ENCODE measurements at regions not wholly inside any gene's neighbourhood (a gene's known extent, or its start where the extent isn't known, plus 50 kb on each side); places are given as distances from the start of the nearest gene placed in this dataset.

DNA sequence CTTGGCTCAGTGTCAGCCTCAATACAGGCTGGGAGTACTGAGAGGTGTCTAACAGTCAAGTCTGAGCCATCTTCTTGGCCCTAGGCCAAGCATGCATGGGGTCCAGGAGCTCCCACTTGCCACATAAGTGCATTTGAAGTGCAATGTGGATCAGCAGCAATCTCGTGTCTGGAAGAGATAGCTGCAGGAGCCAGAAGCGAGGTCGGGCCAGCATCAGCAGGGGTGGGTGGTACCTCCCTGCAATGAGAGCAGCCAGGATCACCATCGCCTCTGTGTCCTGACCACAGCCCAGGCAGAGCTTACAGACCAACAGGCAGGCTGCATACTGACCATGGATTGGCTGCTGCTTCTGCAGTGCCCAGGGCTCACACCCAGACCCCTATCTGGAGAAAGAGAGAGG lies 83.0 kb upstream of the CXCL12 start:
- no peak overlapping the region for H3K27ac ChIP-seq
- no peaks in the 10 kb centered on the region for H3K9me3 ChIP-seq
- TF ChIP-seq POLR2A (IDR thresholded peaks at IDR 0.05): no peak
- TF ChIP-seq, protein P1, sequence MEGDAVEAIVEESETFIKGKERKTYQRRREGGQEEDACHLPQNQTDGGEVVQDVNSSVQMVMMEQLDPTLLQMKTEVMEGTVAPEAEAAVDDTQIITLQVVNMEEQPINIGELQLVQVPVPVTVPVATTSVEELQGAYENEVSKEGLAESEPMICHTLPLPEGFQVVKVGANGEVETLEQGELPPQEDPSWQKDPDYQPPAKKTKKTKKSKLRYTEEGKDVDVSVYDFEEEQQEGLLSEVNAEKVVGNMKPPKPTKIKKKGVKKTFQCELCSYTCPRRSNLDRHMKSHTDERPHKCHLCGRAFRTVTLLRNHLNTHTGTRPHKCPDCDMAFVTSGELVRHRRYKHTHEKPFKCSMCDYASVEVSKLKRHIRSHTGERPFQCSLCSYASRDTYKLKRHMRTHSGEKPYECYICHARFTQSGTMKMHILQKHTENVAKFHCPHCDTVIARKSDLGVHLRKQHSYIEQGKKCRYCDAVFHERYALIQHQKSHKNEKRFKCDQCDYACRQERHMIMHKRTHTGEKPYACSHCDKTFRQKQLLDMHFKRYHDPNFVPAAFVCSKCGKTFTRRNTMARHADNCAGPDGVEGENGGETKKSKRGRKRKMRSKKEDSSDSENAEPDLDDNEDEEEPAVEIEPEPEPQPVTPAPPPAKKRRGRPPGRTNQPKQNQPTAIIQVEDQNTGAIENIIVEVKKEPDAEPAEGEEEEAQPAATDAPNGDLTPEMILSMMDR (IDR thresholded peaks at IDR 0.05): no peak
- peaks cover 0 to 3% of the 10 kb centered on the region in 2 donors for H3K4me1 ChIP-seq
- intact Hi-C loops (cut with DNase I): no loop called here
- 20 to 63% methylated on average over 1 to 4 of the region's 4 CpGs for WGBS, 2 donors
- no peak overlapping the region for H3K4me3 ChIP-seq (replicated peaks in 1 of 3)
- no peaks in the 10 kb centered on the region for H3K36me3 ChIP-seq
- DNase-seq: no peak
- no peaks in the 10 kb centered on the region for H3K27me3 ChIP-seq

DNA sequence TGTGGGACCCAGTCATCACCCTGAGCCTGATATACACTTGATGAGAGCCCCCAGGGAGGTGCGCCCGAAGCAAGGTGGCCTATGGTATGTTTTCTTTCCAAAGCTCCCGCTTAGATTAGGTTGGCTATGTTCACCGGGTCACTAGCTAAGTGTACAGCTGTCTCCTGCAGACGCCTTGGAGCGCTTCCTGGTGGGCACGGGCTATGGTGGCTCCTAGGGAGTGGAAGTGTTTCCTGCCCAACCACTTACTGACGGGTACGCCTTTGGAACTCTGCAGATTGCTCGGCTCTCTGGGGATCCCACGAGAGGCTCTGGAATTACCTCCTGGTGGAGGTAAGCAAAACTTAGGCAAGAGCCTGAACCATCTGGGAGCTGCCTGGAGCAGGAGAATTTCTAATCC lies 83.6 kb upstream of the CXCL12 start:
- H3K27ac ChIP-seq: no peak overlapping the region
- TF ChIP-seq, protein P1 (IDR thresholded peaks at IDR 0.05): no peak
- no peak for TF ChIP-seq POLR2A (IDR thresholded peaks at IDR 0.05)
- intact Hi-C loops (cut with DNase I): no loop called here
- H3K9me3 ChIP-seq: no peaks in the 10 kb centered on the region
- H3K4me1 ChIP-seq: peaks cover 0 to 3% of the 10 kb centered on the region in 2 donors
- no peaks in the 10 kb centered on the region for H3K27me3 ChIP-seq
- WGBS, 2 donors: 67 to 91% methylated on average over 9 to 11 of the region's 11 CpGs
- no peaks in the 10 kb centered on the region for H3K36me3 ChIP-seq
- DNase-seq: no peak
- no peak overlapping the region for H3K4me3 ChIP-seq (replicated peaks in 1 of 3)

DNA sequence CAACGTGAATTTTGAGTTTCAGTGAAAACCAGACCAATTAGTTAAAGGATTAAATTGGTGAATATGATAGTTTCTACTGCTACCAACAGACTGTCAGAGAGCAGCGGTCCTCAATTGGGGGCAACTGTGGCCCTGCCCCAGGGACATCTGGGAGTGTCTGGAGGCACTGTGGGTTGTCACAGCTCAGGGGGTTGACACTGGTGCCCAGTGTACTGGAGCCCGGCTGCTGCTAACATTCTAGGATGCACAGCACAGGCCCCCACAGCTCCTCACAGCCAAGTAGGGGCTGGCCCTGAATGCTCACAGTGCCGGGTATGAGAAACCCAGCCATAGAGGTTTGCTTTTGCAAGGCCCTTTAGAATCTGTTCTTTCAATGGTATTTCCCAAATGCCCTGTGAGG lies 84.1 kb upstream of the CXCL12 start:
- Histone ChIP-seq H3K4me1 (peaks cover 0 to 3% of the 10 kb centered on the region in 2 donors), H3K36me3 (no peaks in the 10 kb centered on the region), H3K27ac (no peak overlapping the region), H3K4me3 (replicated peaks in 1 of 3) (no peak overlapping the region), H3K9me3 (no peaks in the 10 kb centered on the region), H3K27me3 (no peaks in the 10 kb centered on the region)
- intact Hi-C loops (cut with DNase I): no loop called here
- WGBS, 2 donors: 81 to 99% methylated on average over 3 to 4 of the region's 4 CpGs
- no peak for TF ChIP-seq POLR2A (IDR thresholded peaks at IDR 0.05)
- TF ChIP-seq, protein P1 (IDR thresholded peaks at IDR 0.05): no peak
- DNase-seq: no peak

GRCh38 chr10:44470784-44471183 lies 85.9 kb upstream of the CXCL12 start:
- Histone ChIP-seq H3K9me3 (no peaks in the 10 kb centered on the region), H3K36me3 (no peaks in the 10 kb centered on the region), H3K4me1 (peaks cover 0 to under 1% of the 10 kb centered on the region in 2 donors), H3K4me3 (replicated peaks in 1 of 3) (no peak overlapping the region), H3K27ac (no peak overlapping the region), H3K27me3 (no peaks in the 10 kb centered on the region)
- no peak for DNase-seq
- TF ChIP-seq, protein P1 (IDR thresholded peaks at IDR 0.05): no peak
- TF ChIP-seq POLR2A (IDR thresholded peaks at IDR 0.05): no peak
- WGBS, 2 donors: 85 to 88% methylated on average over 2 of the region's 2 CpGs
- intact Hi-C loops (cut with DNase I): no loop called here

GRCh38 chr10:44471410-44471809 lies 86.5 kb upstream of the CXCL12 start:
- Histone ChIP-seq H3K9me3 (no peaks in the 10 kb centered on the region), H3K27me3 (no peaks in the 10 kb centered on the region), H3K27ac (no peak overlapping the region), H3K4me3 (replicated peaks in 1 of 3) (no peak overlapping the region), H3K36me3 (no peaks in the 10 kb centered on the region), H3K4me1 (no peaks in the 10 kb centered on the region)
- 90 to 95% methylated on average over 4 of the region's 5 CpGs for WGBS, 2 donors
- no peak for DNase-seq
- intact Hi-C loops (cut with DNase I): no loop called here
- no peak for TF ChIP-seq POLR2A (IDR thresholded peaks at IDR 0.05)
- TF ChIP-seq, protein P1 (IDR thresholded peaks at IDR 0.05): no peak

All from thyroid gland (tissue), 4 donors.